ENCODE measurements at regions not wholly inside any gene's neighbourhood (a gene's known extent, or its start where the extent isn't known, plus 50 kb on each side); places are given as distances from the start of the nearest gene placed in this dataset.

GRCh38 chr4:137367620-137368019, 164.7 kb downstream of the PCDH18 start:
- no peaks in the 10 kb centered on the region for H3K9me3 ChIP-seq (ENCODE audit: control insufficient read depth, insufficient read depth, low read depth, low read length)
- peak overlapping the region in 1 of 4 experiments; percentile 15 for H3K4me3 ChIP-seq (replicated peaks in 1 of 4; ENCODE audit: control extremely low read depth in 1 of 4, insufficient read depth in 1 of 4, low read depth in 3 of 4, low read length in 4 of 4)
- no peak overlapping the region for H3K9ac ChIP-seq (ENCODE audit: insufficient read depth, low read length)
- H3K36me3 ChIP-seq (ENCODE audit: control insufficient read depth, insufficient read depth, low read length): no peaks in the 10 kb centered on the region
- peak overlapping the region; percentile 19 for H3K4me2 ChIP-seq (ENCODE audit: extremely low read depth, insufficient read depth, low read length)
- peak; percentile 34 to 96 for DNase-seq (ENCODE audit: low read depth in 2 of 2)
- H3K4me1 ChIP-seq (ENCODE audit: control insufficient read depth, extremely low read depth, insufficient read depth, low read length): peaks cover 2% of the 10 kb centered on the region
- TF ChIP-seq, protein P1, sequence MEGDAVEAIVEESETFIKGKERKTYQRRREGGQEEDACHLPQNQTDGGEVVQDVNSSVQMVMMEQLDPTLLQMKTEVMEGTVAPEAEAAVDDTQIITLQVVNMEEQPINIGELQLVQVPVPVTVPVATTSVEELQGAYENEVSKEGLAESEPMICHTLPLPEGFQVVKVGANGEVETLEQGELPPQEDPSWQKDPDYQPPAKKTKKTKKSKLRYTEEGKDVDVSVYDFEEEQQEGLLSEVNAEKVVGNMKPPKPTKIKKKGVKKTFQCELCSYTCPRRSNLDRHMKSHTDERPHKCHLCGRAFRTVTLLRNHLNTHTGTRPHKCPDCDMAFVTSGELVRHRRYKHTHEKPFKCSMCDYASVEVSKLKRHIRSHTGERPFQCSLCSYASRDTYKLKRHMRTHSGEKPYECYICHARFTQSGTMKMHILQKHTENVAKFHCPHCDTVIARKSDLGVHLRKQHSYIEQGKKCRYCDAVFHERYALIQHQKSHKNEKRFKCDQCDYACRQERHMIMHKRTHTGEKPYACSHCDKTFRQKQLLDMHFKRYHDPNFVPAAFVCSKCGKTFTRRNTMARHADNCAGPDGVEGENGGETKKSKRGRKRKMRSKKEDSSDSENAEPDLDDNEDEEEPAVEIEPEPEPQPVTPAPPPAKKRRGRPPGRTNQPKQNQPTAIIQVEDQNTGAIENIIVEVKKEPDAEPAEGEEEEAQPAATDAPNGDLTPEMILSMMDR (conservative IDR thresholded peaks at IDR 0.05 in 1 of 2, IDR thresholded peaks at IDR 0.05 in 1 of 2; ENCODE audit: low read depth in 1 of 2, low read length in 2 of 2): no peak
- TF ChIP-seq EZH2 (IDR thresholded peaks at IDR 0.05; ENCODE audit: low read length, missing control alignments): no peak
- no peaks in the 10 kb centered on the region for H4K20me1 ChIP-seq (ENCODE audit: control insufficient read depth, extremely low read depth, insufficient read depth, low read length)
- no peaks in the 10 kb centered on the region for H3K79me2 ChIP-seq (ENCODE audit: control insufficient read depth, insufficient read depth, low read length)
- H3K27ac ChIP-seq (ENCODE audit: insufficient read depth, low read length): no peak overlapping the region
- no peak overlapping the region for H2AFZ ChIP-seq (ENCODE audit: low read length)
- no peaks in the 10 kb centered on the region for H3K27me3 ChIP-seq (ENCODE audit: control insufficient read depth, insufficient read depth, low read length)

GRCh38 chr4:137363496-137363895, 168.8 kb downstream of the PCDH18 start:
- Histone ChIP-seq H3K9ac (ENCODE audit: insufficient read depth, low read length) (no peak overlapping the region), H3K27me3 (ENCODE audit: control insufficient read depth, insufficient read depth, low read length) (no peaks in the 10 kb centered on the region), H3K4me3 (replicated peaks in 1 of 4; ENCODE audit: control extremely low read depth in 1 of 4, insufficient read depth in 1 of 4, low read depth in 3 of 4, low read length in 4 of 4) (no peak overlapping the region), H3K79me2 (ENCODE audit: control insufficient read depth, insufficient read depth, low read length) (no peaks in the 10 kb centered on the region), H2AFZ (ENCODE audit: low read length) (no peak overlapping the region), H3K4me2 (ENCODE audit: extremely low read depth, insufficient read depth, low read length) (no peak overlapping the region), H3K4me1 (ENCODE audit: control insufficient read depth, extremely low read depth, insufficient read depth, low read length) (peaks cover 6% of the 10 kb centered on the region), H4K20me1 (ENCODE audit: control insufficient read depth, extremely low read depth, insufficient read depth, low read length) (no peaks in the 10 kb centered on the region), H3K27ac (ENCODE audit: insufficient read depth, low read length) (no peak overlapping the region), H3K36me3 (ENCODE audit: control insufficient read depth, insufficient read depth, low read length) (no peaks in the 10 kb centered on the region), H3K9me3 (ENCODE audit: control insufficient read depth, insufficient read depth, low read depth, low read length) (no peaks in the 10 kb centered on the region)
- DNase-seq (ENCODE audit: low read depth in 2 of 2): peak in 1 of 2 donors; percentile 42
- TF ChIP-seq, protein P1 (conservative IDR thresholded peaks at IDR 0.05 in 1 of 2, IDR thresholded peaks at IDR 0.05 in 1 of 2; ENCODE audit: low read depth in 1 of 2, low read length in 2 of 2): no peak
- no peak for TF ChIP-seq EZH2 (IDR thresholded peaks at IDR 0.05; ENCODE audit: low read length, missing control alignments)

DNA sequence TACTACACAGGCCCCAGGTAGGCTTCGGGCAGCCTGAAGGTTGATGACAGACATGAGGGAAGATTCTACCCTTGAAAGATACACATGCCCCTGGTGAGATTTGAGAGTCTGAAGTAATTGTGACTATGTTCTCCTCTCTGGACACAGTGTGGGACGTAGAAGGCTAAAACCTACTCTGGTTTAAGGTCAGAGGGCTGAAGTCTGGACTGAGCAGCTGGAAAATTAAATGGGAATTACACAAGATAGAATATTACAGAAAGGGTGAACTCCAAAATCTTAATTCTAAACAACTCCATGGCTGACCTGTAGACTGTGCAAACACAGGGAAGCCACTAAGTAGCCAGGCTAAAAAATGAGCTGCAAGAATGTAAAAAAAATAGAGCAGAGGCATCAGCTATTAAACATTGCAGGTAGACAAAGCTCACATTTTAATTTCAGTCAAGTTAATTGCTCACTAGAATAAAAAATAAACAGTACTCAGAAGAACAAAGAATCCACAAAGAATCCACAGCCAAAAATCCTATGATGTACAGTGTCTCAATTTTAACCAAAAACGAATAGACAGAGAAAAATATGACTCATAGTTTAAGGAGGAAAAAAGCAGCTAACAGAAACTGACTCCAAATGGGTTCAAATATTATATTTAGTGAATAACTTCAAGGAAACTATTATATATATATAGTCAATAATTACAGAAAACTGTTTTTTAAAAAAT, 170.4 kb downstream of the PCDH18 start:
- H3K36me3 ChIP-seq (ENCODE audit: control insufficient read depth, insufficient read depth, low read length): no peaks in the 10 kb centered on the region
- no peak overlapping the region for H3K4me3 ChIP-seq (replicated peaks in 1 of 4; ENCODE audit: control extremely low read depth in 1 of 4, insufficient read depth in 1 of 4, low read depth in 3 of 4, low read length in 4 of 4)
- no peak overlapping the region for H2AFZ ChIP-seq (ENCODE audit: low read length)
- H3K9me3 ChIP-seq (ENCODE audit: control insufficient read depth, insufficient read depth, low read depth, low read length): no peaks in the 10 kb centered on the region
- H3K4me1 ChIP-seq (ENCODE audit: control insufficient read depth, extremely low read depth, insufficient read depth, low read length): peaks cover 6% of the 10 kb centered on the region
- DNase-seq (ENCODE audit: low read depth in 2 of 2): peak; percentile 37 to 55
- TF ChIP-seq, protein P1 (conservative IDR thresholded peaks at IDR 0.05 in 1 of 2, IDR thresholded peaks at IDR 0.05 in 1 of 2; ENCODE audit: low read depth in 1 of 2, low read length in 2 of 2): no peak
- no peak for TF ChIP-seq EZH2 (IDR thresholded peaks at IDR 0.05; ENCODE audit: low read length, missing control alignments)
- no peaks in the 10 kb centered on the region for H4K20me1 ChIP-seq (ENCODE audit: control insufficient read depth, extremely low read depth, insufficient read depth, low read length)
- H3K4me2 ChIP-seq (ENCODE audit: extremely low read depth, insufficient read depth, low read length): no peak overlapping the region
- H3K27me3 ChIP-seq (ENCODE audit: control insufficient read depth, insufficient read depth, low read length): no peaks in the 10 kb centered on the region
- H3K79me2 ChIP-seq (ENCODE audit: control insufficient read depth, insufficient read depth, low read length): no peaks in the 10 kb centered on the region
- no peak overlapping the region for H3K27ac ChIP-seq (ENCODE audit: insufficient read depth, low read length)
- no peak overlapping the region for H3K9ac ChIP-seq (ENCODE audit: insufficient read depth, low read length)

Measured in fibroblast of lung (primary cell).